ENCODE measurements at regions not wholly inside any gene's neighbourhood (a gene's known extent, or its start where the extent isn't known, plus 50 kb on each side); places are given as distances from the start of the nearest gene placed in this dataset.

DNA sequence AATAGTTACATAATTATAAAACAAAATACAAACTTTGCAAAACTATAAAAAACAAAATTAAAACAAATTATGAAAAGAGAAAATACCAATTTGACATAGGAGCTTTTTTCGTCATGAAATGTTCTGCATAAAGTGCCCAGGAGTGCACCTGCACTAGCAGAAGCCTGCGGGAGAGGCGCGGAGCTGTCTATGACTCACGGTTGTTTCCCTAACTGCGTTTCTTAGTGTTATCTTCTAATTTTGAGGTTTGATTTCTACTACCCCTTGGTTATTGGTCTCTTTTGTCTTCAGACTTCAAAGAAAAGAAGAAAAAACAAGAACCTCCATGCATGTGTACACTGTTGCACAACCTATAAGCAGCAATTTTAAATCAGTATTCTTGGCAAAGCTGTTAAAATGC, 740.9 kb upstream of the LRRC4C start:
- Histone ChIP-seq H3K9me3 (ENCODE audit: control insufficient read depth, insufficient read depth, low read length) (peaks cover 5% of the 10 kb centered on the region), H3K27me3 (ENCODE audit: control insufficient read depth, insufficient read depth, low read length) (no peaks in the 10 kb centered on the region), H3K4me3 (ENCODE audit: low read length) (no peak overlapping the region), H3K36me3 (ENCODE audit: control insufficient read depth, insufficient read depth, low read length) (no peaks in the 10 kb centered on the region), H3K4me1 (ENCODE audit: control insufficient read depth, insufficient read depth, low read length) (no peaks in the 10 kb centered on the region), H3K27ac (ENCODE audit: low read length) (no peak overlapping the region)
- Mint-ChIP-seq H3K9me3 (peaks cover 15 to 26% of the 10 kb centered on the region in 2 donors), H3K4me1 (no peaks in the 10 kb centered on the region), H3K27me3 (ENCODE audit: low read depth in 2 of 2) (no peaks in the 10 kb centered on the region), H3K27ac (no peak overlapping the region), H3K4me3 (no peak overlapping the region), H3K36me3 (peaks cover 13% of the 10 kb centered on the region)
- TF ChIP-seq CTCF (IDR thresholded peaks at IDR 0.05) = no peak
- DNase-seq (no peak), ATAC-seq (no peak)
- 92% methylated on average over 6 of the region's 6 CpGs for WGBS (ENCODE audit: insufficient coverage)
- intact Hi-C loops (cut with micrococcal nuclease) = no loop called here

GRCh38 chr11:42201603-42202148, 742.2 kb upstream of the LRRC4C start:
- intact Hi-C loops (cut with micrococcal nuclease) = no loop called here
- Mint-ChIP-seq H3K9me3 (peaks cover 11 to 23% of the 10 kb centered on the region in 2 donors), H3K27me3 (ENCODE audit: low read depth in 2 of 2) (no peaks in the 10 kb centered on the region), H3K36me3 (peaks cover 13% of the 10 kb centered on the region), H3K27ac (no peak overlapping the region), H3K4me1 (no peaks in the 10 kb centered on the region), H3K4me3 (no peak overlapping the region)
- ATAC-seq (no peak), DNase-seq (no peak)
- Histone ChIP-seq H3K36me3 (ENCODE audit: control insufficient read depth, insufficient read depth, low read length) (no peaks in the 10 kb centered on the region), H3K27me3 (ENCODE audit: control insufficient read depth, insufficient read depth, low read length) (no peaks in the 10 kb centered on the region), H3K4me1 (ENCODE audit: control insufficient read depth, insufficient read depth, low read length) (no peaks in the 10 kb centered on the region), H3K4me3 (ENCODE audit: low read length) (no peak overlapping the region), H3K9me3 (ENCODE audit: control insufficient read depth, insufficient read depth, low read length) (peaks cover 13% of the 10 kb centered on the region), H3K27ac (ENCODE audit: low read length) (no peak overlapping the region)
- 87% methylated on average over 6 of the region's 6 CpGs for WGBS (ENCODE audit: insufficient coverage)
- no peak for TF ChIP-seq CTCF (IDR thresholded peaks at IDR 0.05)

GRCh38 chr11:42205518-42205917, 746.1 kb upstream of the LRRC4C start:
- no peak overlapping the region for H3K27ac Mint-ChIP-seq
- no peak for ATAC-seq
- H3K27me3 ChIP-seq (ENCODE audit: control insufficient read depth, insufficient read depth, low read length) = no peaks in the 10 kb centered on the region

More at GRCh38 chr11:42205518-42205917, 746.1 kb upstream of the LRRC4C start:
- H3K36me3 ChIP-seq (ENCODE audit: control insufficient read depth, insufficient read depth, low read length) = no peaks in the 10 kb centered on the region
- H3K27me3 Mint-ChIP-seq (ENCODE audit: low read depth in 2 of 2) = no peaks in the 10 kb centered on the region
- intact Hi-C loops (cut with micrococcal nuclease) = no loop called here
- peaks cover 9 to 27% of the 10 kb centered on the region in 2 donors for H3K9me3 Mint-ChIP-seq
- H3K27ac ChIP-seq (ENCODE audit: low read length) = no peak overlapping the region
- 69% methylated on average over 1 of the region's 1 CpG for WGBS (ENCODE audit: insufficient coverage)
- H3K9me3 ChIP-seq (ENCODE audit: control insufficient read depth, insufficient read depth, low read length) = peaks cover 13% of the 10 kb centered on the region
- H3K36me3 Mint-ChIP-seq = peaks cover 11% of the 10 kb centered on the region
- H3K4me3 Mint-ChIP-seq = no peak overlapping the region
- no peaks in the 10 kb centered on the region for H3K4me1 ChIP-seq (ENCODE audit: control insufficient read depth, insufficient read depth, low read length)
- H3K4me1 Mint-ChIP-seq = no peaks in the 10 kb centered on the region
- no peak for TF ChIP-seq CTCF (IDR thresholded peaks at IDR 0.05)
- no peak for DNase-seq
- H3K4me3 ChIP-seq (ENCODE audit: low read length) = no peak overlapping the region

Measured in natural killer cell (primary cell).